ENCODE measurements at regions not wholly inside any gene's neighbourhood (a gene's known extent, or its start where the extent isn't known, plus 50 kb on each side); places are given as distances from the start of the nearest gene placed in this dataset.
"Not testable (repeated sequence)": the region's sequence is repeated elsewhere in the genome, so short reads cannot be mapped to it uniquely, and the experiment has no call there.

DNA sequence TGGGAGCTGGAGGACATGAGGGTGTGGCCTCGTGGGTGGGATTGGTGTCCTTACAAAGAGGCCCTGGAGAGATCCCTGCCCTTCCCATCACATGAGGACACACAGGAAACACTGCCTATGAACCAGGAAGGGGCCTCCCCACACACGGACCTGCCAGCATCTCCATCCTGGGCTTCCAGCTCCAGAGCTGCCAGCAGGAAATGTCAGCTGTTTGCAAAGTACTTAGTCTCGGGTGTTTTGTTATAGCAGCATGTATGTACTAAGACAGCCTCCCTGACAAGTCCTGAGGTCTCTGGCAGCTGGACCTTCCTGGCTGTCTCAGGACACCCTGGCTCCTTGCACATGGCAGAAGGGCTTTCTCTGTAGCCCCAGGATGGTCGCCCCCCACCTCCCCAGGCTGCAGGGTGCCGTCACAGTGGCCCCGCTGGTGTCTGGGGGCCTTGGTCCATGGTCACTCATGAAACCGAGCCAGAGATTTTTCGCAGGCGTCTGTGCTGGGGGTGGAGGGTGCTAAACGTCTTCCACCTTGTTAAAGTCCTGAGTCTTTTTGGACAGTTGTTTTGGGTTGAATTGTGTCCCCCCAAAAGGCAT lies 157.0 kb upstream of the ZNF469 start:
- intact Hi-C loops (cut with micrococcal nuclease; ENCODE audit: unreplicated experiment); H3K4me3 Mint-ChIP-seq (ENCODE audit: low read depth, unreplicated experiment); CTCF ChIA-PET; BruUV-seq (replicated peaks); H3K4me1 Mint-ChIP-seq (ENCODE audit: low read depth, unreplicated experiment); DNase-seq; H3K9me3 Mint-ChIP-seq (ENCODE audit: low read depth, unreplicated experiment); H3K36me3 Mint-ChIP-seq (ENCODE audit: insufficient read depth, unreplicated experiment); H3K27ac Mint-ChIP-seq (ENCODE audit: unreplicated experiment): not testable (repeated sequence)
- peaks cover 28% of the 10 kb centered on the region for H3K27me3 Mint-ChIP-seq (ENCODE audit: unreplicated experiment)

DNA sequence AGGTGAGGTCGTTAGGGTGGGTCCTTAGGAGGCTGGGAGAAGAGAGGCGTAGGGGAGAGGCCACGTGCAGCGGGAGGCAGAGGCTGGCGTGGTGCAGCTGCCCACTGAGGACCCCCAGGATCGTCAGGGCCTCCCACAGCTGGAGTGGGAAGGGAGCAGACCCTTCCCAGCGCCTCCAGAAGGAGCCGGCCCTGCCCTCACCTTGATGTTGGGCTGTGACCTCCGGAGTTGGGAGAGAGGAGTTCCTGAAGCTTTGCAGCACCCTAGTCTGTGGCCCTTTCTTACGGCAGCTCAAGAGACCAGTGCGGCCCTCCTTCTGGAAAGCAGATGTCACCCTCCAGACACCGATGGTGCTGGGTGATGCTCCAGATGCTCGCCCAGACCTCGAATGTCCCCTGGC lies 156.5 kb upstream of the ZNF469 start:
- H3K4me3 Mint-ChIP-seq (ENCODE audit: low read depth, unreplicated experiment); H3K36me3 Mint-ChIP-seq (ENCODE audit: insufficient read depth, unreplicated experiment); DNase-seq; BruUV-seq (replicated peaks); CTCF ChIA-PET; intact Hi-C loops (cut with micrococcal nuclease; ENCODE audit: unreplicated experiment); H3K4me1 Mint-ChIP-seq (ENCODE audit: low read depth, unreplicated experiment); H3K27ac Mint-ChIP-seq (ENCODE audit: unreplicated experiment); H3K9me3 Mint-ChIP-seq (ENCODE audit: low read depth, unreplicated experiment): not testable (repeated sequence)
- peaks cover 26% of the 10 kb centered on the region for H3K27me3 Mint-ChIP-seq (ENCODE audit: unreplicated experiment)

DNA sequence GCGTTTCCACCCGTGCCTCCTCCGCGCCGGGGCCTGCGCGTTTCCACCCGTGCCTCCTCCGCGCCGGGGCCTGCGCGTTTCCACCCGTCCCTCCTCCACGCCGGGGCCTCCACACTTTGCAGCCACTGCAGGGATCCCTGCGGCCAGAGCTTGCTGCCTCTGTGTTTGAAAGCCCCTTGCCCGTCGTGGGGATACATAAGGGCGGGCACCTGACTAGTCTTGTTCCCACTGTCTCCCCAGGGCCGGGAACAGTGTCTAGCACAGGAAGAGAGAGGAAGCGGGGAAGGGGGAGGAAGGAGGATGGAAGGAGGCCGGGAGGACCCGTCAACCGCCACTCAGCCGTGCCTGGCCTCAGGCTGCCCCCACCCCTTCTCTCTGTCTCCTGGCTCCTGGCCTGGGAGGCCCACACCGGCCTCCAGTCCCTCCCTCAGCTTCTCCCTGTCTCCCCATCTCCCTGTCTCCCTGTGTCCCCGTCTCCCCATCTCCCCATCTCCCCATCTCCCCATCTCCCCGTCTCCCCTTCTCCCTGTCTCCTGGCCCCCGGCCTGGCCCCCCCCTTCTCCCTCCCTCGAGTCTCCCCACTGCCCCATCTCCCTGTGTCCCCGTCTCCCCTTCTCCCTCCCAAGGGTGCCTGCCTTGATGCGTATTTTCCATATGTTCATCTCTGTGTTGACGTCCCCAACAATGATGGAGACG lies 155.6 kb upstream of the ZNF469 start:
- H3K36me3 Mint-ChIP-seq (ENCODE audit: insufficient read depth, unreplicated experiment); CTCF ChIA-PET; H3K4me3 Mint-ChIP-seq (ENCODE audit: low read depth, unreplicated experiment); H3K9me3 Mint-ChIP-seq (ENCODE audit: low read depth, unreplicated experiment); DNase-seq; intact Hi-C loops (cut with micrococcal nuclease; ENCODE audit: unreplicated experiment); H3K27ac Mint-ChIP-seq (ENCODE audit: unreplicated experiment); H3K4me1 Mint-ChIP-seq (ENCODE audit: low read depth, unreplicated experiment); BruUV-seq (replicated peaks): not testable (repeated sequence)
- H3K27me3 Mint-ChIP-seq (ENCODE audit: unreplicated experiment), result peaks cover 17% of the 10 kb centered on the region

DNA sequence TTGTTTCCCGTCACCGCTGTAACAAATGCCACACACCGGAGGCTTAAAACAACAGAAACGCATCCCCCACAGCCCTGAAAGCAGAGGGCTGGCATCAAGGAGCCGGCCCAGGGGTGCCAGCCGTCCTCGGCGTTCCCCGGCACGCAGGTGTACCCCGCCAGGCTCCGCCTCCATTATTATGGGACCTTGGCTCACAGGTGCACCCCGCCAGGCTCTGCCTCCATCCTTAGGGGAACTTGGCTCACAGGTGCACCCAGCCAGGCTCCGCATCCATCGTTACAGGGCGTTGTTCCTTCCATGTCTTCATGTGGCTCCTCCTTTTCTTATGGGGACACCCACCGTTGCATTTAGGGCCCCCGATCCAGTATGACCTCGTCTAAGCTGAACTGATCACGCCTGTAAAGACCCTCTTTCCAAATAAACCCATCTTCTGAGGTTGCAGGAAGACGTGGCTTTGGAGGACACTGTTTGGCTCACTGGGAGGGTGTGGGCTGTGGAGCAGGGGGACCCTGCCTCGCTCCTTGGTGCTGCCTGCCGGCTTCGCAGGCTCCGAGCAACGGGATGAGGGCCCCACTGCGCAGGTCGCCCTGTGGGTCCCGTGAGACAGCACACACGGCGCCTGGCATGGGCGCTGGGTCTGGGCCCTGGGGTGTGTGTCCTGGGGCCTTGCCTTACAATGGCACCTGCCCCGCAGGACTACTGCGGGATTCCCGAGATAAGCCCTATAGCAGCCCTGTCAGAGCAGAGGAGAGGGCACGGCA lies 154.9 kb upstream of the ZNF469 start:
- H3K4me3 Mint-ChIP-seq (ENCODE audit: low read depth, unreplicated experiment); CTCF ChIA-PET; BruUV-seq (replicated peaks); H3K9me3 Mint-ChIP-seq (ENCODE audit: low read depth, unreplicated experiment); H3K4me1 Mint-ChIP-seq (ENCODE audit: low read depth, unreplicated experiment); H3K36me3 Mint-ChIP-seq (ENCODE audit: insufficient read depth, unreplicated experiment); H3K27me3 Mint-ChIP-seq (ENCODE audit: unreplicated experiment); H3K27ac Mint-ChIP-seq (ENCODE audit: unreplicated experiment); intact Hi-C loops (cut with micrococcal nuclease; ENCODE audit: unreplicated experiment); DNase-seq: not testable (repeated sequence)

DNA sequence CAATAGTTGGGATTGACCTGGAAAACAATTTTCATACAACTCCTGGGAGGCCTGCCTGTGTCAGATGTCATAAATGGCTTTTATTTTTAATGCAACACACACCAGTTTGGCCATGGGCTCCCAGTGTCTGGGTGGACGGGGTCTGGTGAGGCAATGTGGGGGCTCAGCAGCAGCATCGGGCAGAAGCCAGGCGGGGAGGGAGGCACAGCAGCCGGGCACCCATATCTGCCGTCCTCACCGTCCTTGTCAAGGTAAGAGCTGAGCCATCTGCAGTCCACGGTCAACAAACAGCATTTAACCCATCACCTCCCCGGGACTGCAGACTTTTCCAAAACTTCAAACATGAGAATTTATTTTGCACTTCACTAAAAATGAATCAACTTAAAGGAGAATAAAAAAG lies 154.0 kb upstream of the ZNF469 start:
- H3K27me3 Mint-ChIP-seq (ENCODE audit: unreplicated experiment); H3K4me3 Mint-ChIP-seq (ENCODE audit: low read depth, unreplicated experiment); H3K27ac Mint-ChIP-seq (ENCODE audit: unreplicated experiment); H3K36me3 Mint-ChIP-seq (ENCODE audit: insufficient read depth, unreplicated experiment); H3K9me3 Mint-ChIP-seq (ENCODE audit: low read depth, unreplicated experiment); DNase-seq; H3K4me1 Mint-ChIP-seq (ENCODE audit: low read depth, unreplicated experiment); BruUV-seq (replicated peaks); intact Hi-C loops (cut with micrococcal nuclease; ENCODE audit: unreplicated experiment); CTCF ChIA-PET: not testable (repeated sequence)

DNA sequence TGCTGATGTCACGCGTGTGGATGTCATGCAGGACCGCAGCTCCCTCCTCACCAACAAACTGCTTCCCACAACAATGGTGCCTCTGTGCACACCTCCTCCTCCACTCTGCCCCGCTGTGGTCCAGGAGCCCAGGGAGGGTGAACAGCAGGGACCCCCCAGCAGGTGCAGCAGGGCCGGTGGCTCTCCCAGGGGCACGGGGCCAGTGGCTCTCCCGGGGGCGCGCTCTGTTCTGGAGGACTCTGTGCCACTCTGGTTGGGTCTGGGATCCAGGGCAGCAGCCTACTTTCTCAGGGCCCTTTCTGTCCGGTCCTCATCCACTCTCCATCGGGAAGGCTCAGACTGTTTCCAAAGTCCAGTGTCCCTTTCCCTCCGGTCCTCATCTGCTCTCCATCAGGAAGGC lies 153.0 kb upstream of the ZNF469 start:
- H3K4me1 Mint-ChIP-seq (ENCODE audit: low read depth, unreplicated experiment); DNase-seq; CTCF ChIA-PET; BruUV-seq (replicated peaks); H3K27ac Mint-ChIP-seq (ENCODE audit: unreplicated experiment); intact Hi-C loops (cut with micrococcal nuclease; ENCODE audit: unreplicated experiment); H3K4me3 Mint-ChIP-seq (ENCODE audit: low read depth, unreplicated experiment); H3K27me3 Mint-ChIP-seq (ENCODE audit: unreplicated experiment); H3K9me3 Mint-ChIP-seq (ENCODE audit: low read depth, unreplicated experiment): not testable (repeated sequence)
- peaks cover 11% of the 10 kb centered on the region for H3K36me3 Mint-ChIP-seq (ENCODE audit: insufficient read depth, unreplicated experiment)

DNA sequence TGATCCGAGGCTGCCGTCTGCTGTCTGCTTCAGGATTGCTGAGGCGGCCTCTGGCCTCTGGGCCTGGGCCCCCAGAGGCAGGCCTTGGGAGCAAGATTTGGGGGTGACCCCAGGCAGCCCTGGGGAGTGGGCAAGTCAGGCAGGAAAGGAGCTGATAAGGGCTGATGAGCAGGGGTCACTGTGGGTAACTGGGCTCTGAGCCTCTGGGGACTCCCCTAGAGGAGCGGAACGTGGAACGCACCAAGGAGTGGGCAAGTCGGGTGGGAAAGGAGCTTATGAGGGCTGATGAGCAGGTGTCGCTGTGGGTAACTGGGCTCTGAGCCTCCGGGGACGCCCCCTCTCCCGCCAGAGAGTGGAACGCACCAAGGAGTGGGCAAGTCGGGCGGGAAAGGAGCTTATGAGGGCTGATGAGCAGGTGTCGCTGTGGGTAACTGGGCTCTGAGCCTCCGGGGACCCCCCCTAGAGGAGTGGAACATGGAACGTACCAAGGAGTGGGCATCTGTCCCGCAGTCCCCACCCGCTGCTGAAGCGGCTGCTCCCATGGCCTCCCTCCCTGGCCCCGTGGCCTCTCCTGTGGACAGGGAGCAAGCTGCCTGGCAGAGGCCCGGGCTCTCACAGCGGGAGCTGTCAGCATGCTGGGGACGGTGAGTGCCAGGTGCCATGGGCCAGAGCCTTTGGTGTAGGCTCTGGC lies 152.3 kb upstream of the ZNF469 start:
- H3K4me1 Mint-ChIP-seq (ENCODE audit: low read depth, unreplicated experiment), result peaks cover 16% of the 10 kb centered on the region
- H3K27ac Mint-ChIP-seq (ENCODE audit: unreplicated experiment); BruUV-seq (replicated peaks); H3K9me3 Mint-ChIP-seq (ENCODE audit: low read depth, unreplicated experiment); H3K4me3 Mint-ChIP-seq (ENCODE audit: low read depth, unreplicated experiment); CTCF ChIA-PET; H3K27me3 Mint-ChIP-seq (ENCODE audit: unreplicated experiment); intact Hi-C loops (cut with micrococcal nuclease; ENCODE audit: unreplicated experiment); DNase-seq: not testable (repeated sequence)
- peaks cover 14% of the 10 kb centered on the region for H3K36me3 Mint-ChIP-seq (ENCODE audit: insufficient read depth, unreplicated experiment)

DNA sequence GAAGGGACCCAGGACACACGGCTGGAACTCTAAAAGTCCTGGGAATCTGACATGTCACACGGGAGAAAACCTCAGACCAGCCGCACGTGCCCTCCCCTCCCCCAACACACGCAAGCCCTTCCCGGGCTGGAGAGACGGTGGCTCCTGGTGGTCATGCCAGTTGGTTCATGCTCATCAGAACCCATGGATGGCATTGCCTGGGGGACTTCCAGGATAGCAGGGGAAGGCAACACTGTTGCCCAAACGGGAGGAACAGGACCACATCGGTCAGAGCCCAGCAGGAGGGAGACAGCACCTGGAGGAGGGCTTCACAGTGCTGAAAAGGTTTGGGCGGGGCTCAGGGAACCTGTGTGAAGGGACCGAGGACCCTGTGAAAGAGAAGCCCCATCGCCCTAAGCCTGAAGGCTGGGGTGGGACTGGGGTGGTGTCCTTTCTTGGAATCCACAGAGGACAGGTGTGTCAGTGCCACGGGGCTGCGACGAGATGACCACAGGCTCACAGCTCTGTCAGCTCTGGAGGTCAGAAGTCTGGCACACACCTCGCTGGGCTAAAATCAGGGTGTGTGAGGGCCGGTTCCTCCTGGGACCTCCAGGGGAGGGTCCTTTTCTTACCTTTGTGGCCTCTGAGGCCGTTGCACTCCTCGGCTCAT lies 151.7 kb upstream of the ZNF469 start:
- intact Hi-C loops (cut with micrococcal nuclease; ENCODE audit: unreplicated experiment); H3K27me3 Mint-ChIP-seq (ENCODE audit: unreplicated experiment); BruUV-seq (replicated peaks); H3K9me3 Mint-ChIP-seq (ENCODE audit: low read depth, unreplicated experiment); DNase-seq; CTCF ChIA-PET; H3K4me3 Mint-ChIP-seq (ENCODE audit: low read depth, unreplicated experiment): not testable (repeated sequence)
- peaks cover 23% of the 10 kb centered on the region for H3K4me1 Mint-ChIP-seq (ENCODE audit: low read depth, unreplicated experiment)
- H3K36me3 Mint-ChIP-seq (ENCODE audit: insufficient read depth, unreplicated experiment), result peaks cover 21% of the 10 kb centered on the region
- H3K27ac Mint-ChIP-seq (ENCODE audit: unreplicated experiment), result peak overlapping the region; percentile 13

DNA sequence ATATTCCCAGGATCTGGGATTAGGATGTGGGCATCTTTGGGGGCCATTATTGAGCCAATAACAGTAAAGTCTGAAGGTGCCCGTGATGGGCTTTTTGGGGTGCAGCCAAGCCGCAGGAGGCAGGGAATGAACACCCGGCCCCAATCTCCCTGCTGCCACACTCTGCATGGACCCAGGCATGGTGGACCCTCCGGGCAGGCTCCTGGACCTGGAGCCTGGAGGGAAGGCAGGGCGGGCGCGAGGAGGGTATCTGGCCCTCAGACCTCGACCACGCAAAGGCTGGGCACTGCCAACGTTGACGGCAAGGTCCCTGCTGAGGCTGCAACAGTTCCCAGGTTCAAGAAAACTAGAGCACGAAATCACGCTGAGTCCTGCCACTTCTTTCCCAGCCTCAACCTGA lies 150.9 kb upstream of the ZNF469 start:
- H3K4me3 Mint-ChIP-seq (ENCODE audit: low read depth, unreplicated experiment); H3K9me3 Mint-ChIP-seq (ENCODE audit: low read depth, unreplicated experiment); H3K27me3 Mint-ChIP-seq (ENCODE audit: unreplicated experiment); BruUV-seq (replicated peaks); intact Hi-C loops (cut with micrococcal nuclease; ENCODE audit: unreplicated experiment); DNase-seq; CTCF ChIA-PET: not testable (repeated sequence)
- Mint-ChIP-seq H3K36me3 (ENCODE audit: insufficient read depth, unreplicated experiment) (peaks cover 27% of the 10 kb centered on the region), H3K27ac (ENCODE audit: unreplicated experiment) (peak overlapping the region; percentile 13), H3K4me1 (ENCODE audit: low read depth, unreplicated experiment) (peaks cover 24% of the 10 kb centered on the region)
